Left lung (tissue), 4 donors: ENCODE measurements at regions not wholly inside any gene's neighbourhood (a gene's known extent, or its start where the extent isn't known, plus 50 kb on each side); places are given as distances from the start of the nearest gene placed in this dataset.

Experiments used
- ATAC-seq: fragments of 200-7000 bp; cut with Tn5 transposase; one replicate; pipeline ENCODE4 v1.9.1; 2020; ENCODE audit warnings: moderate library complexity
- DNase-seq, 4 donors: peaks; one replicate each; pipeline ENCODE4 v3.0.0-alpha.2; 2013 to 2020
- H3K27ac ChIP-seq, 2 donors: fragments of 200-600 bp; sonication (generic) in 1 of 2; one replicate each; pipeline versions ENCODE4 v1.5.0 to v1.8.0; 2020 to 2021
- H3K27me3 ChIP-seq, 2 donors: fragments of 200-600 bp; sonication (generic) in 1 of 2; one replicate each; pipeline versions ENCODE4 v1.5.0 to v1.8.0; 2020 to 2021
- H3K36me3 ChIP-seq, 2 donors: fragments of 200-600 bp; sonication (generic) in 1 of 2; one replicate each; pipeline versions ENCODE4 v1.5.0 to v1.8.0; 2020 to 2021
- H3K4me1 ChIP-seq, 2 donors: fragments of 200-600 bp; one replicate each; pipeline ENCODE4 v1.8.0; 2021
- H3K4me3 ChIP-seq, 2 donors: fragments of 200-600 bp; sonication (generic) in 1 of 2; one replicate each; pipeline versions ENCODE4 v1.5.0 to v1.8.0; 2020 to 2021; ENCODE audit warnings: mild to moderate bottlenecking in 1 of 2
- H3K9me3 ChIP-seq, 2 donors: fragments of 200-600 bp; sonication (generic) in 1 of 2; one replicate each; pipeline versions ENCODE4 v1.5.0 to v1.8.0; 2020 to 2021
- intact Hi-C, 2 donors: fragments of 100-400 bp; cut with DNase I; formaldehyde crosslinking; loops; one replicate each; pipeline versions ENCODE4 v1.11.2 to v1.14.2; 2022
- TF ChIP-seq, protein P1 (sequence below), 2 donors: fragments of 200-600 bp; sonication (generic) in 1 of 2; IDR thresholded peaks; one replicate each; pipeline versions ENCODE4 v1.5.0 to v1.8.0; 2021; ENCODE audit warnings: antibody characterized with exemption in 2 of 2
- donor health status: DM: no; HTN: yes; CAD: no.
- donor health status: DM: no; HTN: no; CAD: no.

DNA sequence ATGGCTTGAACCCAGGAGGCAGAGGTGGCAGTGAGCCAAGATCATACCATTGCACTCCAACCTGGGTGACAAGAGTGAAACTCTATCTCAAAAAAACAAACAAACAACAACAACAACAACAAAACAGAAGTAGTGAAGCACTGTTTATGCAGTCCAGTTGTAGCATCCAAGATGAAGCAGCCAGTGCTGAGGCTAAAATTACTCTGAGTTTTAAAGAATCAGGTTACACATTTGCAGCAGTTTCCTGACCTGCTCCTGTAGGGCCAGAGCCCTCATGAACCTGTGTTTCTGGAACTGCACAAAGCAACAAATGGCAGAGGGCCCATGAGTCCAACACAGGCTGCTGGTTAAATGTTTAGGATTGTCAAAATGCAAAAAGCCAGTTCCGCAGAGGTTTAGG lies 499.5 kb upstream of the PSMD7 start:
- TF ChIP-seq, protein P1, sequence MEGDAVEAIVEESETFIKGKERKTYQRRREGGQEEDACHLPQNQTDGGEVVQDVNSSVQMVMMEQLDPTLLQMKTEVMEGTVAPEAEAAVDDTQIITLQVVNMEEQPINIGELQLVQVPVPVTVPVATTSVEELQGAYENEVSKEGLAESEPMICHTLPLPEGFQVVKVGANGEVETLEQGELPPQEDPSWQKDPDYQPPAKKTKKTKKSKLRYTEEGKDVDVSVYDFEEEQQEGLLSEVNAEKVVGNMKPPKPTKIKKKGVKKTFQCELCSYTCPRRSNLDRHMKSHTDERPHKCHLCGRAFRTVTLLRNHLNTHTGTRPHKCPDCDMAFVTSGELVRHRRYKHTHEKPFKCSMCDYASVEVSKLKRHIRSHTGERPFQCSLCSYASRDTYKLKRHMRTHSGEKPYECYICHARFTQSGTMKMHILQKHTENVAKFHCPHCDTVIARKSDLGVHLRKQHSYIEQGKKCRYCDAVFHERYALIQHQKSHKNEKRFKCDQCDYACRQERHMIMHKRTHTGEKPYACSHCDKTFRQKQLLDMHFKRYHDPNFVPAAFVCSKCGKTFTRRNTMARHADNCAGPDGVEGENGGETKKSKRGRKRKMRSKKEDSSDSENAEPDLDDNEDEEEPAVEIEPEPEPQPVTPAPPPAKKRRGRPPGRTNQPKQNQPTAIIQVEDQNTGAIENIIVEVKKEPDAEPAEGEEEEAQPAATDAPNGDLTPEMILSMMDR (IDR thresholded peaks at IDR 0.05), result no peak
- no peak for ATAC-seq
- intact Hi-C loops, result no loop called here
- Histone ChIP-seq H3K36me3 (no peaks in the 10 kb centered on the region), H3K27ac (no peak overlapping the region), H3K4me1 (no peaks in the 10 kb centered on the region), H3K27me3 (no peaks in the 10 kb centered on the region), H3K4me3 (no peak overlapping the region), H3K9me3 (no peaks in the 10 kb centered on the region)
- no peak for DNase-seq

DNA sequence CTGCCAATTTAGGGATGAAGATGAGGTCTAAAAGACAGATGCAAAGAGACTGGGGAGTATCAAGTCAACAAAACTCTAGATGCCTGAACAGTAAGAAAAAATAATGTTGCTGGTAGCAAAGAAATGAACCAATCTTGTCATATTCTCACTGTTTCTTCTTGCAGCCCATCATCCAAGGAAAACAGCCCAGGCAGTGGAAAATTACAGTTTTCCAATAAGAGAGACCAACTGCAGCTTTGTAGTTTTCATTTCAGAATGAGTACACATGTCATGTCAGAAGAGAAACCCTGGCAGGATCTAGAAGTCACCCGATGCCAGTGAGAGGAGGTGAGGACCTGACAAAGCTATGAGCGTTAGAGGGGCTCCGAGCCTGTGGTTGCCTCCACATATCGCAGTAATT lies 500.4 kb upstream of the PSMD7 start:
- TF ChIP-seq, protein P1 (IDR thresholded peaks at IDR 0.05), result no peak
- H3K9me3 ChIP-seq, result no peaks in the 10 kb centered on the region
- no peak overlapping the region for H3K27ac ChIP-seq
- no peak for DNase-seq
- H3K36me3 ChIP-seq, result no peaks in the 10 kb centered on the region
- no peaks in the 10 kb centered on the region for H3K27me3 ChIP-seq
- intact Hi-C loops, result no loop called here
- no peaks in the 10 kb centered on the region for H3K4me1 ChIP-seq
- no peak overlapping the region for H3K4me3 ChIP-seq
- ATAC-seq, result no peak

DNA sequence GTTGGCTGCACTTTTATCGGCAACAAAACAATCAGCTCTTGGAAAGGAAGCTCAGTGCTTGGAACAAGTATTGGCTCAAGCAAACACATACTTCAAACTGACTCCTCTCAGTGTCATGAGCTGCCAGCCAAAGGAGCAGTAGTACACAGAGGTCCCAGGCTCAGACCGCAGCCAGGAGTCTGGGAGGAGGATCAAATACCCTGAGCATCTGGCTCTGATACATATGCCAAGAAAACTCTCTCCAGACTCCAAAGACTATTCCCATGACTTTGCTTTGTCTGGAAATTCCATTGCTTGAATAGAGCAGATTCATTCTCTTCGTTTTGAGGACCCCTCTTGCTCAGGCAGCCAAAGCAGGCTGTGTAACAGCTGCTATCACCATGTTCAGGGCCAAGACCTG lies 501.6 kb upstream of the PSMD7 start:
- intact Hi-C loops, result no loop called here
- Histone ChIP-seq H3K4me1 (no peaks in the 10 kb centered on the region), H3K9me3 (no peaks in the 10 kb centered on the region), H3K27ac (no peak overlapping the region), H3K36me3 (no peaks in the 10 kb centered on the region), H3K4me3 (no peak overlapping the region), H3K27me3 (no peaks in the 10 kb centered on the region)
- TF ChIP-seq, protein P1 (IDR thresholded peaks at IDR 0.05), result no peak
- ATAC-seq, result no peak
- DNase-seq, result peak in 1 of 4 donors; percentile 68

- H3K36me3 ChIP-seq, result no peaks in the 10 kb centered on the region
- H3K9me3 ChIP-seq, result no peaks in the 10 kb centered on the region
- ATAC-seq (no peak), DNase-seq (no peak)
- TF ChIP-seq, protein P1 (IDR thresholded peaks at IDR 0.05), result no peak
- H3K27ac ChIP-seq, result no peak overlapping the region
- intact Hi-C loops, result no loop called here
- H3K4me1 ChIP-seq, result no peaks in the 10 kb centered on the region
- no peaks in the 10 kb centered on the region for H3K27me3 ChIP-seq
- H3K4me3 ChIP-seq, result no peak overlapping the region
Observed at GRCh38 chr16:73793871-73794437, 502.7 kb upstream of the PSMD7 start.

- H3K27me3 ChIP-seq, result no peaks in the 10 kb centered on the region
- H3K27ac ChIP-seq, result no peak overlapping the region
- DNase-seq (no peak), ATAC-seq (no peak)
- intact Hi-C loops, result no loop called here
- TF ChIP-seq, protein P1 (IDR thresholded peaks at IDR 0.05), result no peak
- H3K36me3 ChIP-seq, result no peaks in the 10 kb centered on the region
- H3K4me1 ChIP-seq, result no peaks in the 10 kb centered on the region
- no peaks in the 10 kb centered on the region for H3K9me3 ChIP-seq
- no peak overlapping the region for H3K4me3 ChIP-seq
Observed at GRCh38 chr16:73793260-73793659, 503.4 kb upstream of the PSMD7 start.
